ENCODE measurements at regions not wholly inside any gene's neighbourhood (a gene's known extent, or its start where the extent isn't known, plus 50 kb on each side); places are given as distances from the start of the nearest gene placed in this dataset.

GRCh38 chr1:29668551-29669157 is 432.3 kb downstream of the PTPRU start:
- in situ Hi-C loops (cut with HindIII; ENCODE audit: low pct_unique_long_range_greater_than_20kb, low sequenced_read_pairs): no loop called here
- no peak for DNase-seq (ENCODE audit: low read depth)

- DNase-seq (ENCODE audit: low read depth): no peak
- in situ Hi-C loops (cut with HindIII; ENCODE audit: low pct_unique_long_range_greater_than_20kb, low sequenced_read_pairs): no loop called here
Observed at GRCh38 chr1:29667951-29668350, 431.6 kb downstream of the PTPRU start.

- in situ Hi-C loops (cut with HindIII; ENCODE audit: low pct_unique_long_range_greater_than_20kb, low sequenced_read_pairs): no loop called here
- no peak for DNase-seq (ENCODE audit: low read depth)
Observed at GRCh38 chr1:29664711-29665110, 428.4 kb downstream of the PTPRU start.

DNA sequence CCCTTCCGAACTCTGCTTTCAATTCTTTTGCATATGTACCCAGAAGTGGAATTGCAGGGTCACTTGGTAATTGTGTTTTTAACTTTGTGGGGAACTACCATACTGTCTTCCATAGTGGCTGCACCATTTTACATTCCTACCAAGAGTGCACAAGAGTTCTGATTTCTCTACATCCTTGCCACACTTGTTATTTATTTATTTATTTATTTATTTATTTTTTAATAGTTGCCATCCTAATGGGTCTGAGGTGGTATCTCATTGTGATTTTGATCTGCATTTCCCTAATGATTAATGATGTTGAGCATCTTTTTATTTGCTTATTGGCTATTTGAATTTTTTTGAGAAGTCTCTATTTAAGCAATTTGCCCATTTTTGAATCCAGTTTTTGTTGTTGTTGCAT is 422.4 kb downstream of the PTPRU start:
- in situ Hi-C loops (cut with HindIII; ENCODE audit: low pct_unique_long_range_greater_than_20kb, low sequenced_read_pairs): no loop called here
- no peak for DNase-seq (ENCODE audit: low read depth)

GRCh38 chr1:29657816-29658215 is 421.5 kb downstream of the PTPRU start:
- DNase-seq (ENCODE audit: low read depth): no peak
- in situ Hi-C loops (cut with HindIII; ENCODE audit: low pct_unique_long_range_greater_than_20kb, low sequenced_read_pairs): no loop called here

GRCh38 chr1:29655945-29656850 is 419.9 kb downstream of the PTPRU start:
- in situ Hi-C loops (cut with HindIII; ENCODE audit: low pct_unique_long_range_greater_than_20kb, low sequenced_read_pairs): no loop called here

DNA sequence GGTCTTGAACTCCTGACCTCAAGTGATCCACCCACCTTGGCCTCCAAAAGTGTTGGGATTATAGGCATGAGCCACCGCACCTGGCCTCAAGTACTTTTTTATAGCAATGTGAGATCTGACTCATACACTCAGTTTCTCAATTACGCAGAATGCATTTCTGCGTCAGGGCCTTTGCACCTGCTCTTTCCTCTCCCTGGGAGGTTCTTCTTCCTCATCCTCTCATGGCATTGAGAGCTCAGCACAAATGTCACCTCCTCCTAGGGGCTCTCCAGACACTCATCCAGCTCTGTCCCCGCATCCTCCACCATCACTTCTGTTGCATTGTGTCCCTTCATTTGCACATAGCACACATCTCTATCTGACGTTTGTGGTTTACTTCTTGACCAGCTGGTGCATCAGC is 418.8 kb downstream of the PTPRU start:
- DNase-seq (ENCODE audit: low read depth): no peak
- in situ Hi-C loops (cut with HindIII; ENCODE audit: low pct_unique_long_range_greater_than_20kb, low sequenced_read_pairs): no loop called here

More at GRCh38 chr1:29655945-29656850, 419.9 kb downstream of the PTPRU start:
- peak; percentile 14 for DNase-seq (ENCODE audit: low read depth)

- in situ Hi-C loops (cut with HindIII; ENCODE audit: low pct_unique_long_range_greater_than_20kb, low sequenced_read_pairs): no loop called here
- DNase-seq (ENCODE audit: low read depth): no peak
Observed at GRCh38 chr1:29653886-29654450, 417.6 kb downstream of the PTPRU start.

GRCh38 chr1:29653034-29653810 is 416.9 kb downstream of the PTPRU start:
- in situ Hi-C loops (cut with HindIII; ENCODE audit: low pct_unique_long_range_greater_than_20kb, low sequenced_read_pairs): no loop called here
- DNase-seq (ENCODE audit: low read depth): no peak

DNA sequence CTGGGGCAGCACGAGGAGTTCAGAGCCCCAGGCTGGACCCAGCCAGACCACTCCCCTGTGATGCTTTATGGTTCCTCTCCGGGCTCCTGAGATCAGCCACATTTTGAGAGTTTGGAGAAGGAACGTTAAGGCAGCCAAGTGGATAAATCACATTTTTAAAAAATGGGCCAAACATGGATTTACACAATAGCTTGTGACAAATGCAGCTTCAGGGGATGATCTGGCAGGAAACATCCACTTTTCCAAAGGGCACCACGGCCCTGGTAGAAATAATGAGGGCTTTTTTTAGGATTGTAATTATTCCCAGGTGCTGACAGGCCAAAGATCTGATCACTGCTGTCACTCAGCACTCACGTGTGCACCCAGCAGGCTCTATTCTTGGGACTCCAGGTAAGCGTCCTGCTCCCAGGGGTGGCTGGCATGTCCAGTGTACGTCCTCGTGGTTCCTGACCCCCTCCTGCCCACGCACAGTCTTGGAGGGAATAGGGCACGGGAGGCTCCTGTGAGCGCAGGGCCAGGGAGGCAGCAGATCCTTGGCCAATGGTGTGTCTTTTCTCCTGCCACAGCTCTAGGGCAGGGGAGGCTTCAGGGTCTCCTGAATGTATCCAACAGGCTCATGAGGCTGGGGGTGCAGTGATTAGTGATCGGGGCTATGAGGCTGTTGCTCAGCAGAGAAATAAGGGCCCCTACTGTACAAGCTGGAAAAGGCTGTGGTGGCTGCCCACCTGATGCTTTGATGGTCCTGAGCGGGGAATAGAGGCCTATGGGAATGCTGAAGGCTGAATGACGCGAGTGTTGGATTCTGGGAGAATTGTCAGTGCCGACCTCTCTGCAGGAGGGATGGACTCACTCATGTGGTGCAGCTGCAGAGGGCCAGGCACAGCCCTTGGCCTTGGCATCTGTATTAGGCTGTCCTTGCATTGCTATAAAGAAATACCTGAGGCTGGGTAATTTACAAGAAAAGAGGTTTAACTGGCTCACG is 415.7 kb downstream of the PTPRU start:
- in situ Hi-C loops (cut with HindIII; ENCODE audit: low pct_unique_long_range_greater_than_20kb, low sequenced_read_pairs): no loop called here
- DNase-seq (ENCODE audit: low read depth): no peak

- in situ Hi-C loops (cut with HindIII; ENCODE audit: low pct_unique_long_range_greater_than_20kb, low sequenced_read_pairs): no loop called here
- no peak for DNase-seq (ENCODE audit: low read depth)
Observed at GRCh38 chr1:29651246-29651645, 414.9 kb downstream of the PTPRU start.

GRCh38 chr1:29650476-29650875 is 414.2 kb downstream of the PTPRU start:
- in situ Hi-C loops (cut with HindIII; ENCODE audit: low pct_unique_long_range_greater_than_20kb, low sequenced_read_pairs): no loop called here
- DNase-seq (ENCODE audit: low read depth): no peak

GRCh38 chr1:29650041-29650400 is 413.7 kb downstream of the PTPRU start:
- DNase-seq (ENCODE audit: low read depth): no peak
- in situ Hi-C loops (cut with HindIII; ENCODE audit: low pct_unique_long_range_greater_than_20kb, low sequenced_read_pairs): no loop called here

- no peak for DNase-seq (ENCODE audit: low read depth)
- in situ Hi-C loops (cut with HindIII; ENCODE audit: low pct_unique_long_range_greater_than_20kb, low sequenced_read_pairs): no loop called here
Observed at GRCh38 chr1:29649189-29650040, 413.1 kb downstream of the PTPRU start.

DNA sequence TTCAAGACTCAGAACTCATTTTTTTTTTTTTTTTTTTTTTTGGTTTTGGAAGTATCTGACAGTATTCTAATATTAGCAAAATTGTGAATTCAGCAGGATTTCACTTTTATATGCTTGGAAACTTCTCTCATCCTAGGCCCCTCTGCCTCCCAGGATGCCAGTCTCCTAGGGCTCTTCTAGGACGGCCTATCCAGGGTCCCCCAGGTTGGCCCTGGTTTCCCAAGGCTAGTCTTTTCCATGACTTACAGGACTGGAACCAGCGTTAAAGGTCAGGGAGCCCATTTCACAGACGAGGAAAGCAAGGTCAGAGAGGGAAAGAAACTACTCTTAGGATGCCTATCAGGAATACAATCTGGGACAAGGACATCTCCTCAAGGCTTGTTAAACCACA is 412.5 kb downstream of the PTPRU start:
- in situ Hi-C loops (cut with HindIII; ENCODE audit: low pct_unique_long_range_greater_than_20kb, low sequenced_read_pairs): no loop called here
- no peak for DNase-seq (ENCODE audit: low read depth)

- DNase-seq (ENCODE audit: low read depth): no peak
- in situ Hi-C loops (cut with HindIII; ENCODE audit: low pct_unique_long_range_greater_than_20kb, low sequenced_read_pairs): no loop called here
Observed at GRCh38 chr1:29648026-29648425, 411.7 kb downstream of the PTPRU start.

DNA sequence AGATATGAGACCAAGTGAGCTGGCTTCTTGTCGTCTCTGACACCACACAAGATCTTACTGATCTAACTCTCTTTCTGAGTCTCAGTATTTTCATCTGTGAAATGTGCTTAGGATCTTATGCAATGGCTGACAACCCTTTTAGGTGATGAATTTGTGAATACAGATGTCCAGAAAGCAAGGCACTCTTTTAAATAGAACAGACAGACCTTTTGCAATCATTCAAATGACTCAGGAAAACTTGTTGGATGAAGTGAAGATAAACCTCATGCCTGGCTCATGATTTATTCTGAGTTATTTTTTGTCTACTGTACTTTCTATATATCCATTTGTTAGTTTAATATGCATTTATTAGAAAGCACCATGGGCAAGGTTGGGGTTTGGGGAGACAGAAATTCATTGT is 411.3 kb downstream of the PTPRU start:
- in situ Hi-C loops (cut with HindIII; ENCODE audit: low pct_unique_long_range_greater_than_20kb, low sequenced_read_pairs): no loop called here
- no peak for DNase-seq (ENCODE audit: low read depth)
